IPS DF 6.9 (cell line): ENCODE measurements at regions not wholly inside any gene's neighbourhood (a gene's known extent, or its start where the extent isn't known, plus 50 kb on each side); places are given as distances from the start of the nearest gene placed in this dataset.

Experiments used
- DNase-seq: peaks from one replicate; pipeline ENCODE4 v3.0.0-alpha.2; 2013; ENCODE audit warnings: low read depth, low spot score
- H3K27ac ChIP-seq: one replicate; pipeline ENCODE4 v1.5.1; 2013; ENCODE audit warnings: low read length, control low read depth
- H3K27me3 ChIP-seq: 2 replicates; pipeline ENCODE4 v1.6.1; 2013; ENCODE audit warnings: mild to moderate bottlenecking, low read length; ENCODE audit not compliant: control insufficient read depth, insufficient read depth
- H3K36me3 ChIP-seq: 2 replicates; pipeline ENCODE4 v1.6.1; 2013; ENCODE audit warnings: low read length; ENCODE audit not compliant: control insufficient read depth, insufficient read depth
- H3K4me1 ChIP-seq: 2 replicates; pipeline ENCODE4 v1.6.1; 2013; ENCODE audit warnings: low read length; ENCODE audit not compliant: control insufficient read depth, insufficient read depth
- H3K4me3 ChIP-seq: 2 replicates; pipeline ENCODE4 v1.5.1; 2013; ENCODE audit warnings: mild to moderate bottlenecking, low read length
- H3K9me3 ChIP-seq: 2 replicates; pipeline ENCODE4 v1.6.1; 2013; ENCODE audit warnings: low read length, inconsistent platforms; ENCODE audit not compliant: control insufficient read depth, insufficient read depth
- WGBS: extraction: QIAGEN DNeasy Blood & Tissue Kit; methylation state at CpG from one replicate; pipeline ENCODE4 v1.1.7; 2013; ENCODE audit warnings: mixed read lengths, missing lambda C conversion rate; ENCODE audit not compliant: insufficient read length, insufficient coverage; 5-methylcytosine and 5-hydroxymethylcytosine counted together

GRCh38 chr3:107130089-107130700 lies 247.0 kb upstream of the CCDC54 start:
- Histone ChIP-seq H3K36me3 (no peaks in the 10 kb centered on the region), H3K27ac (no peak overlapping the region), H3K4me1 (no peaks in the 10 kb centered on the region), H3K4me3 (no peak overlapping the region), H3K27me3 (no peaks in the 10 kb centered on the region), H3K9me3 (no peaks in the 10 kb centered on the region)
- DNase-seq: no peak
- no CpG with 5 or more reads among the region's 6 CpGs for WGBS

DNA sequence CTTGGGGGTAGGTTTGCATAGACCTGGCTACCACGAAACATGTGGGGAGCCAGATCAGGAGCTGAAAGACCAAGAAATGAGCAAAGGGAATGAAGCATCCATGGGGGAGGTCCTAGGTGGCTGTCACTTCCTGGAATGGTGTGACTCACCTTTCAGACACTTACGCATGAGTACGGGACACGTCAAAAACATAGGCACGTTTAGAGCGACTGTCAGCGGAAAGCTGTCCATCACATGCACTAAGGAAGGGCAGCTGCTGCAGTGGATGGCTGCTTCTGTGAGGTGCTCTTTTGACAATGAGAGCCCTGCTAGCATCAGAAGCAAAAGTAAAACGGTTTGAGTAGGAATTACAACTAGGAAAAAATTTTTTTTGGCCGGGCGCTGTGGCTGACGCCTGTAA lies 244.6 kb upstream of the CCDC54 start:
- H3K4me3 ChIP-seq: no peak overlapping the region
- no peak for DNase-seq
- no peaks in the 10 kb centered on the region for H3K4me1 ChIP-seq
- no peaks in the 10 kb centered on the region for H3K9me3 ChIP-seq
- no peak overlapping the region for H3K27ac ChIP-seq
- H3K36me3 ChIP-seq: no peaks in the 10 kb centered on the region
- no CpG with 5 or more reads among the region's 11 CpGs for WGBS
- no peaks in the 10 kb centered on the region for H3K27me3 ChIP-seq

DNA sequence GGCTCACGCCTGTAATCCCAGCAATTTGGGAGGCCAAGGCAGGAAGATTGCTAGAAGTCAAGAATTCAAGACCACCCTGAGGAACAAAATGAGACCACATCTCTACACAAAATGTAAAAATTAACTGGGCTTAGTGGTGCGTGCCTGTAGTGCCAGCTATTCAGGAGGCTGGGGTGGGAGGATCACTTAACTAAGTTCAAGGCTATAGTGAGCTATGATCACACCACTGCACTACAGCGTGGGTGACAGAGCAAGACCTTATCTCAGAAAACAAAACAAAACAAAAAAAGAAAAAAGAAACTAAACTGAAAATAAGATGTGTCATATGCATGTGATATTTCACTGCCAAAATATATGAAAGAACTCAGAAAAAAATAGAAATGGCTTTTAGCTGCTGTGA lies 243.3 kb upstream of the CCDC54 start:
- no peak for DNase-seq
- H3K27me3 ChIP-seq: no peaks in the 10 kb centered on the region
- no peaks in the 10 kb centered on the region for H3K9me3 ChIP-seq
- H3K27ac ChIP-seq: no peak overlapping the region
- no peak overlapping the region for H3K4me3 ChIP-seq
- no peaks in the 10 kb centered on the region for H3K36me3 ChIP-seq
- H3K4me1 ChIP-seq: no peaks in the 10 kb centered on the region
- WGBS: no CpG with 5 or more reads among the region's 3 CpGs

GRCh38 chr3:107142171-107142570 lies 235.1 kb upstream of the CCDC54 start:
- no CpG with 5 or more reads among the region's 1 CpG for WGBS
- no peaks in the 10 kb centered on the region for H3K9me3 ChIP-seq
- no peak overlapping the region for H3K27ac ChIP-seq
- H3K4me1 ChIP-seq: 0 out of 2 replicates have a peak, but pooled peaks cover 1% of the 10 kb centered on the region
- H3K4me3 ChIP-seq: no peak overlapping the region
- H3K36me3 ChIP-seq: no peaks in the 10 kb centered on the region
- DNase-seq: no peak
- no peaks in the 10 kb centered on the region for H3K27me3 ChIP-seq

DNA sequence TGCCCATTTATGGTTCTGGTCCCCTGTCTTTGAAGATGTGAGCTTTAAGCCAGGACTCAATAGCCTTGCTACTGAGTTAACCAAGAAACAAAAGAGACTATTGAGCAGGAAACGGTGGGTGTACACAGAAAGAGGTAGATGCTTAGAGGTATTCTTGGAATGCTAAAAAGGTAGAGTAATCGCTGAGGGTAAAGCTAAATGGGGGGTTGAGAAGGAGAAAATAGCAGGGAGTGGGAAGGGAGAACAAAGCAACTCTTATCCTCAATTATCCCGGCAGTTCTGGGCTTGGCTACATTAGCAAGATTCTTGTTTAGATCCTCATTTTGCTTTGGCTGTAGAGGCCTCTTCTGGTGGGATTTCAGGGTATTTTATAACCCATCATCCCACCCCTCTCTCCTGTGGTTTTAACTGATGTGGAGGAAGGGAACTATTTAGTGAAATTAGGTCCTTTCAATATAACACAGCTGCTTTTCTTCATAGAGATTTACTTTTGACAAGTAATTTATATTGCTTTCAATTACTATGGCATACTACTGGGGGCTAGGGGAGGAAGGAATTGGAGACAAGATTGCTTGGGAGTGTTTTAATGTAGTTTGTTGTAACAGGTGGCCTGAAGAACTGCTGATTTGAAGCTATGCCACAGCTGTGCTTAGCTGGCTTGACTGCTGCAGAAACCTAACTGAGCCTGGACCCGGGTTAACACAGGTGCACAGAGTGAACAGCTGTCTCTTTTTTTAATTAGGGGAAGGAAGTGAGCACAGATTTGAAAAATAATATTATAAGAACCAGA lies 234.3 kb upstream of the CCDC54 start:
- no peaks in the 10 kb centered on the region for H3K36me3 ChIP-seq
- no CpG with 5 or more reads among the region's 4 CpGs for WGBS
- no peak overlapping the region for H3K4me3 ChIP-seq
- no peaks in the 10 kb centered on the region for H3K9me3 ChIP-seq
- DNase-seq: no peak
- 0 out of 2 replicates have a peak, but pooled peaks cover 1% of the 10 kb centered on the region for H3K4me1 ChIP-seq
- H3K27ac ChIP-seq: no peak overlapping the region
- no peaks in the 10 kb centered on the region for H3K27me3 ChIP-seq

DNA sequence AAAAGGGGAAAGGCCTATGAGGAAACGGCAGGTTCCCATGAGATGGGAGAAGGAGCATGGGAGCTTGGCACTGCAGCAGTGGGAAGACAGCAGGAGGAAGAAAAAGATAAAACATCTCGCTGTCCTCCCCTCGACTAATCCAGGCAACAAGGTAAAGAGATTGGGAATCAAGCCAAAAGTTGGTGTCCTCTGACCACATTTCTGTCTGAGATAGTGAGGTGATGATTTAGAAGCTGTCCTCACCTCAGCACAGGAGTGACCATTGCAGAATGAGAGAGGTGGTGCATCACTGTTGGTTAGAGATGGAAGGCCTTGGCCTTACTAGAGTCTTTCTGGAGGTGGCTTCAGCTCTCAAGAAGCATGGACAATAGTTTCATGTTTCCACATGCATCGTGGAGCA lies 226.6 kb upstream of the CCDC54 start:
- H3K36me3 ChIP-seq: no peaks in the 10 kb centered on the region
- no CpG with 5 or more reads among the region's 4 CpGs for whole genome bisulfite sequencing
- H3K27ac ChIP-seq: no peak overlapping the region
- DNase-seq: no peak
- no peaks in the 10 kb centered on the region for H3K9me3 ChIP-seq
- H3K27me3 ChIP-seq: no peaks in the 10 kb centered on the region
- H3K4me1 ChIP-seq: no peaks in the 10 kb centered on the region
- H3K4me3 ChIP-seq: no peak overlapping the region

- DNase-seq: no peak
- Histone ChIP-seq H3K27ac (no peak overlapping the region), H3K27me3 (no peaks in the 10 kb centered on the region), H3K9me3 (no peaks in the 10 kb centered on the region), H3K36me3 (no peaks in the 10 kb centered on the region), H3K4me3 (no peak overlapping the region), H3K4me1 (no peaks in the 10 kb centered on the region)
- WGBS: 100% methylated on average over 2 of the region's 4 CpGs
Observed at GRCh38 chr3:107153981-107154380, 223.3 kb upstream of the CCDC54 start.

- H3K36me3 ChIP-seq: no peaks in the 10 kb centered on the region; the same call in 1 of the 2 replicates
- no peaks in the 10 kb centered on the region for H3K4me1 ChIP-seq
- no peak for DNase-seq
- H3K4me3 ChIP-seq: no peak overlapping the region
- no peaks in the 10 kb centered on the region for H3K27me3 ChIP-seq
- H3K27ac ChIP-seq: no peak overlapping the region
- no peaks in the 10 kb centered on the region for H3K9me3 ChIP-seq
- WGBS: no CpG with 5 or more reads among the region's 1 CpG
Observed at GRCh38 chr3:107172411-107172810, 204.8 kb upstream of the CCDC54 start.

DNA sequence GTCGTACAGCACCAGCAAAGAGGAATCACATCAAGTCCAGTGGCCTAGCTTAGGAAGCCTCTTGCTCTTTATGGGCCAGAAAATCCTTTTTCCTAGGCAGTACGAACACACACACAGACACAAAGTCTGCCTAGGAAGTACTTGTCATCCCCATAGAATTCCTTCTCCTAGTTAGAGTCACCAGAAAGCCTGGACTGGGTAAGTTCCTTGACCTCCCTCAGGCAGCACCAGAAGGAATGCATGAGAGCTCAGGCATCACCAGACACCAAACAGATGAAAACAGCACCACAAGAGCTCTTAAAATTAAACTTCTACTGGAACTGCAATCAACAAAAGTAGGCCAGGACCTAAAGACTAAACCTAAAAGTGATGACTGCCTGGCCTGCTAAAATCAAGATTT lies 192.9 kb upstream of the CCDC54 start:
- WGBS: no CpG with 5 or more reads among the region's 2 CpGs

GRCh38 chr3:107188262-107188661 lies 189.0 kb upstream of the CCDC54 start:
- no peak for DNase-seq
- no CpG with 5 or more reads among the region's 2 CpGs for WGBS

More for the DNA sequence above, 192.9 kb upstream of the CCDC54 start:
- DNase-seq: no peak
- Histone ChIP-seq H3K4me1 (no peaks in the 10 kb centered on the region; the same call in 1 of the 2 replicates), H3K9me3 (no peaks in the 10 kb centered on the region), H3K27me3 (no peaks in the 10 kb centered on the region), H3K4me3 (no peak overlapping the region), H3K27ac (no peak overlapping the region), H3K36me3 (no peaks in the 10 kb centered on the region)

More at GRCh38 chr3:107188262-107188661, 189.0 kb upstream of the CCDC54 start:
- Histone ChIP-seq H3K4me3 (no peak overlapping the region), H3K27ac (no peak overlapping the region), H3K9me3 (no peaks in the 10 kb centered on the region), H3K27me3 (no peaks in the 10 kb centered on the region), H3K4me1 (no peaks in the 10 kb centered on the region; the same call in 1 of the 2 replicates), H3K36me3 (no peaks in the 10 kb centered on the region)
